H1 (cell line): ENCODE measurements at regions not wholly inside any gene's neighbourhood (a gene's known extent, or its start where the extent isn't known, plus 50 kb on each side); places are given as distances from the start of the nearest gene placed in this dataset.

Experiments
- CTCF ChIA-PET: fragments of 300-600 bp; sonication (Branson Sonifier 250); formaldehyde crosslinking; loops from one replicate; lab custom pipeline; 2021; ENCODE audit not compliant: partially characterized antibody; lab: Charles Lee
- POLR2A ChIA-PET: fragments of 300-600 bp; sonication (Branson Sonifier 250); formaldehyde crosslinking; loops from one replicate; lab custom pipeline; 2021; ENCODE audit warnings: inconsistent platforms; ENCODE audit not compliant: partially characterized antibody; lab: Charles Lee
- DNase-seq, 2 experiments: peaks; one replicate each; pipeline versions ENCODE4 v3.0.0 to v3.0.0-alpha.2; 2010 to 2022; ENCODE audit warnings: low spot score in 2 of 2, low read depth in 1 of 2, mixed read lengths in 1 of 2
- FAIRE-seq: peaks from 2 replicates; lab custom pipeline; 2011; peaks lifted over from hg19 to GRCh38; lab: Jason Lieb, UNC
- H2AFZ ChIP-seq: 2 replicates; pipeline ENCODE4 v1.8.1; 2012; ENCODE audit warnings: low read length, inconsistent platforms
- H2AK5ac ChIP-seq: 2 replicates; pipeline ENCODE4 v1.6.1; 2013; ENCODE audit warnings: low read depth, low read length
- H2BK120ac ChIP-seq: replicated peaks from 2 replicates; pipeline ENCODE3; 2013; ENCODE audit warnings: low read depth, low read length, inconsistent platforms
- H2BK12ac ChIP-seq: 2 replicates; pipeline ENCODE4 v1.6.1; 2013; ENCODE audit warnings: low read depth, low read length
- H2BK15ac ChIP-seq: 2 replicates; pipeline ENCODE4 v1.6.1; 2013; ENCODE audit warnings: low read length
- H2BK20ac ChIP-seq: 2 replicates; pipeline ENCODE4 v1.6.1; 2013; ENCODE audit warnings: low read length
- H2BK5ac ChIP-seq: 2 replicates; pipeline ENCODE4 v1.6.1; 2013; ENCODE audit warnings: low read depth, low read length
- H3K14ac ChIP-seq: 2 replicates; pipeline ENCODE4 v1.6.1; 2013; ENCODE audit warnings: inconsistent platforms; ENCODE audit not compliant: insufficient read length
- H3K18ac ChIP-seq: 2 replicates; pipeline ENCODE4 v1.6.1; 2013; ENCODE audit warnings: low read length; ENCODE audit errors: extremely low read depth
- H3K23ac ChIP-seq: 2 replicates; pipeline ENCODE4 v1.6.1; 2013; ENCODE audit warnings: inconsistent platforms; ENCODE audit not compliant: insufficient read length
- H3K23me2 ChIP-seq: 2 replicates; pipeline ENCODE4 v1.6.1; 2013; ENCODE audit warnings: low read depth, low read length
- H3K27ac ChIP-seq: 2 replicates; pipeline ENCODE4 v1.6.1; 2011; ENCODE audit warnings: low read depth, low read length, inconsistent platforms
- H3K27me3 ChIP-seq, 4 experiments: replicated peaks in 1 of 4; 1 replicate in 1 of 4; 2 replicates in 3 of 4; pipeline versions ENCODE4 v1.6.1 to v1.8.1; 2011 to 2013; ENCODE audit warnings: low read length in 3 of 4, mild to moderate bottlenecking in 3 of 4, inconsistent platforms in 2 of 4, mixed read lengths in 2 of 4, moderate library complexity in 1 of 4; ENCODE audit not compliant: control insufficient read depth in 3 of 4, insufficient read depth in 3 of 4; ENCODE audit errors: extremely low read depth in 1 of 4
- H3K36me3 ChIP-seq, 4 experiments: 2 replicates each; pipeline versions ENCODE4 v1.6.1 to v1.8.1; 2011 to 2013; ENCODE audit warnings: mild to moderate bottlenecking in 4 of 4, low read length in 3 of 4, moderate library complexity in 2 of 4, control low read depth in 1 of 4, inconsistent platforms in 1 of 4; ENCODE audit not compliant: insufficient read depth in 4 of 4, control insufficient read depth in 2 of 4
- H3K4ac ChIP-seq: replicated peaks from 2 replicates; pipeline ENCODE3; 2013; ENCODE audit warnings: low read length, low read depth, mixed read lengths, inconsistent platforms; ENCODE audit not compliant: insufficient read length
- H3K4me1 ChIP-seq, 4 experiments: replicated peaks in 1 of 4; 1 replicate in 1 of 4; 2 replicates in 3 of 4; pipeline versions ENCODE4 v1.6.1 to v1.8.1; 2011 to 2013; ENCODE audit warnings: low read length in 3 of 4, inconsistent platforms in 2 of 4, mixed read lengths in 1 of 4; ENCODE audit not compliant: insufficient read depth in 4 of 4, control insufficient read depth in 3 of 4
- H3K4me2 ChIP-seq, 2 experiments: 2 replicates each; pipeline versions ENCODE4 v1.6.1 to v1.8.1; 2011 to 2013; ENCODE audit warnings: low read depth in 2 of 2, low read length in 2 of 2, control low read depth in 1 of 2, inconsistent platforms in 1 of 2, mild to moderate bottlenecking in 1 of 2; ENCODE audit not compliant: insufficient read depth in 1 of 2
- H3K4me3 ChIP-seq, 4 experiments: fragments of 200-600, 300-600 bp in 1 of 4; sonication (generic), shearing (Covaris generic), sonication (Bioruptor Twin) in 1 of 4; 2 replicates each; pipeline versions ENCODE4 v1.5.1 to v1.8.1; 2011 to 2016; ENCODE audit warnings: low read length in 4 of 4, low read depth in 3 of 4, control low read depth in 2 of 4, inconsistent platforms in 2 of 4, mild to moderate bottlenecking in 2 of 4, mixed read lengths in 1 of 4, moderate library complexity in 1 of 4; ENCODE audit not compliant: insufficient read depth in 2 of 4; ENCODE audit errors: extremely low read depth in 1 of 4
- H3K56ac ChIP-seq: replicated peaks from 2 replicates; pipeline ENCODE3; 2013; ENCODE audit warnings: low read depth, mild to moderate bottlenecking, mixed read lengths, low read length, inconsistent platforms; ENCODE audit not compliant: insufficient read length
- H3K79me1 ChIP-seq: 2 replicates; pipeline ENCODE4 v1.6.1; 2013; ENCODE audit warnings: low read depth, low read length, control low read depth
- H3K79me2 ChIP-seq, 2 experiments: 2 replicates each; pipeline versions ENCODE4 v1.6.1 to v1.8.1; 2012 to 2013; ENCODE audit warnings: low read length in 2 of 2, mild to moderate bottlenecking in 2 of 2, inconsistent platforms in 1 of 2; ENCODE audit not compliant: insufficient read depth in 2 of 2, control insufficient read depth in 1 of 2
- H3K9ac ChIP-seq, 4 experiments: replicated peaks in 1 of 4; 1 replicate in 1 of 4; 2 replicates in 3 of 4; pipeline versions ENCODE4 v1.6.1 to v1.8.1; 2011 to 2013; ENCODE audit warnings: low read depth in 3 of 4, low read length in 3 of 4, control low read depth in 2 of 4, mild to moderate bottlenecking in 2 of 4, moderate library complexity in 2 of 4, inconsistent platforms in 1 of 4; ENCODE audit errors: extremely low read depth in 1 of 4
- H3K9me3 ChIP-seq, 2 experiments: 2 replicates each; pipeline versions ENCODE4 v1.6.1 to v1.8.1; 2012 to 2013; ENCODE audit warnings: mild to moderate bottlenecking in 2 of 2, moderate library complexity in 2 of 2, control low read depth in 1 of 2, inconsistent platforms in 1 of 2, low read depth in 1 of 2, low read length in 1 of 2, mixed read lengths in 1 of 2; ENCODE audit not compliant: insufficient read depth in 2 of 2
- H4K20me1 ChIP-seq, 2 experiments: replicated peaks in 1 of 2; 2 replicates each; pipeline versions ENCODE3 to v1.8.1; 2011 to 2013; ENCODE audit warnings: inconsistent platforms in 2 of 2, low read length in 2 of 2, mild to moderate bottlenecking in 1 of 2; ENCODE audit not compliant: insufficient read depth in 2 of 2, control insufficient read depth in 1 of 2
- H4K5ac ChIP-seq: 2 replicates; pipeline ENCODE4 v1.6.1; 2013; ENCODE audit warnings: low read length, low read depth, mixed read lengths, inconsistent platforms; ENCODE audit not compliant: insufficient read length
- H4K8ac ChIP-seq: 2 replicates; pipeline ENCODE4 v1.8.0; 2013; ENCODE audit warnings: mild to moderate bottlenecking, moderate library complexity, low read length, inconsistent platforms; ENCODE audit not compliant: insufficient read depth; ENCODE audit errors: extremely low read depth
- H4K91ac ChIP-seq: replicated peaks from 2 replicates; pipeline ENCODE3; 2013; ENCODE audit warnings: low read length, mixed read lengths, inconsistent platforms; ENCODE audit not compliant: insufficient read length
- ATF2 ChIP-seq: IDR thresholded peaks from 2 replicates; pipeline ENCODE4 v1.6.1; 2012; ENCODE audit warnings: low read length, inconsistent platforms
- BCL11A ChIP-seq, 2 experiments: IDR thresholded peaks; one replicate each; pipeline ENCODE4 v1.6.1; 2011; ENCODE audit warnings: low read depth in 2 of 2, low read length in 2 of 2, mild to moderate bottlenecking in 2 of 2
- EZH2 ChIP-seq: fragments of 200-600 bp; sonication (generic); IDR thresholded peaks from 2 replicates; pipeline ENCODE4 v1.7.1; 2012; ENCODE audit warnings: low read depth, mild to moderate bottlenecking, moderate library complexity, low read length, inconsistent platforms; ENCODE audit not compliant: severe bottlenecking
- FOSL1 ChIP-seq: IDR thresholded peaks from 2 replicates; pipeline ENCODE4 v1.6.1; 2011; ENCODE audit warnings: mild to moderate bottlenecking, low read depth, low read length, moderate library complexity; ENCODE audit not compliant: insufficient read depth
- GTF2F1 ChIP-seq: IDR thresholded peaks from 2 replicates; pipeline ENCODE4 v1.6.1; 2012; ENCODE audit warnings: low read depth, low read length, improper control_type of control experiment, borderline replicate concordance
- HDAC2 ChIP-seq, 2 experiments: fragments of 300-600 bp in 1 of 2; sonication (generic) in 1 of 2; IDR thresholded peaks; 2 replicates each; pipeline ENCODE4 v1.6.1; 2011 to 2012; ENCODE audit warnings: low read depth in 2 of 2, low read length in 2 of 2, mild to moderate bottlenecking in 2 of 2, moderate library complexity in 2 of 2, borderline replicate concordance in 1 of 2, inconsistent platforms in 1 of 2
- KDM1A ChIP-seq: fragments of 200-600, 300-600 bp; sonication (generic); IDR thresholded peaks from 2 replicates; pipeline ENCODE4 v1.7.1; 2016; ENCODE audit warnings: mild to moderate bottlenecking, low read length, borderline replicate concordance
- PHF8 ChIP-seq: fragments of 200-600 bp; sonication (generic); conservative IDR thresholded peaks from 2 replicates; pipeline ENCODE4 v1.7.1; 2012; ENCODE audit warnings: low read depth, mild to moderate bottlenecking, inconsistent platforms, low read length, moderate library complexity
- POLR2AphosphoS5 ChIP-seq: IDR thresholded peaks from 2 replicates; pipeline ENCODE4 v1.6.1; 2011; ENCODE audit warnings: low read depth, low read length
- SIRT6 ChIP-seq: IDR thresholded peaks from one replicate; pipeline ENCODE4 v1.7.1; 2012; ENCODE audit warnings: low read length, inconsistent platforms
- ZNF274 ChIP-seq: IDR thresholded peaks from 2 replicates; pipeline ENCODE4 v1.7.0; 2012; ENCODE audit warnings: low read length, borderline replicate concordance; ENCODE audit errors: extremely low read depth
- WGBS, 2 experiments: shearing (Covaris generic) in 1 of 2; methylation state at CpG; one replicate each; pipeline versions ENCODE4 v1.1.6 to v1.1.7; 2013 to 2015; ENCODE audit warnings: low lambda C conversion rate in 2 of 2, mixed read lengths in 2 of 2, inconsistent platforms in 1 of 2, low coverage in 1 of 2, missing lambda C conversion rate in 1 of 2; ENCODE audit not compliant: insufficient replicate concordance in 2 of 2, insufficient coverage in 1 of 2, insufficient read length in 1 of 2; ENCODE audit errors: extremely low coverage in 1 of 2, missing lambda C conversion rate in 1 of 2; 5-methylcytosine and 5-hydroxymethylcytosine counted together

GRCh38 chr10:89075631-89076030, 85.0 kb downstream of the FAS start:
- Histone ChIP-seq H3K79me1 (no peaks in the 10 kb centered on the region), H2BK15ac (no peak overlapping the region), H3K36me3 (no peaks in the 10 kb centered on the region), H3K23ac (no peak overlapping the region), H2AK5ac (no peak overlapping the region), H3K9ac (no peak overlapping the region), H3K23me2 (no peaks in the 10 kb centered on the region)
- ChIA-PET POLR2A (interaction anchor here (1.0 kb wide), 1 partner anchor 10 kb away, joined by 4 read pairs; no protein-coding TSS in a partner anchor), CTCF (interaction anchor here (1.4 kb wide), 2 partner anchors 16 to 141 kb away, joined by 3 to 4 read pairs; no protein-coding TSS in a partner anchor)
- DNase-seq = no peak
- no peak for TF ChIP-seq EZH2
- TF ChIP-seq HDAC2 (IDR thresholded peaks at IDR 0.05; ENCODE audit: borderline replicate concordance in 1 of 2, low read depth in 2 of 2, low read length in 2 of 2) = no peak
- TF ChIP-seq KDM1A = no peak
- no peak for TF ChIP-seq ATF2
- TF ChIP-seq SIRT6 = no peak
- TF ChIP-seq BCL11A (IDR thresholded peaks at IDR 0.05; ENCODE audit: low read depth in 2 of 2, low read length in 2 of 2) = no peak
- no peak for TF ChIP-seq PHF8
- no peak for TF ChIP-seq ZNF274
- TF ChIP-seq GTF2F1 = no peak
- no peak for TF ChIP-seq POLR2AphosphoS5
- no peak for TF ChIP-seq FOSL1
- TF ChIP-seq, all 59 proteins: peak for 0
- Histone ChIP-seq H3K9me3 (no peaks in the 10 kb centered on the region), H3K4me2 (no peak overlapping the region), H4K8ac (no peak overlapping the region), H2AFZ (no peak overlapping the region), H3K4ac (no peak overlapping the region), H4K5ac (no peak overlapping the region), H2BK5ac (no peak overlapping the region), H2BK120ac (no peak overlapping the region), H3K14ac (no peak overlapping the region), H3K79me2 (no peaks in the 10 kb centered on the region), H3K27ac (no peak overlapping the region), H3K27me3 (no peaks in the 10 kb centered on the region), H2BK12ac (no peak overlapping the region), H3K18ac (no peak overlapping the region), H4K20me1 (no peaks in the 10 kb centered on the region), H3K56ac (no peak overlapping the region), H3K4me1 (no peaks in the 10 kb centered on the region), H2BK20ac (no peak overlapping the region), H3K4me3 (no peak overlapping the region), H4K91ac (no peak overlapping the region)
- WGBS, 2 experiments = 89% methylated on average over 1 of the region's 1 CpG; no CpG with 5 or more reads in 1 of the 2 experiments
- no peak for FAIRE-seq
